HepG2 (cell line): ENCODE measurements at regions not wholly inside any gene's neighbourhood (a gene's known extent, or its start where the extent isn't known, plus 50 kb on each side); places are given as distances from the start of the nearest gene placed in this dataset.

Source experiments
- ATAC-seq: fragments of 200-7000 bp; cut with Tn5 transposase; 3 replicates; pipeline ENCODE4 v1.9.1; 2020; ENCODE audit warnings: mild to moderate bottlenecking, moderate library complexity
- BruUV-seq: library from RNA; stranded (reverse); fragments of 400-500 nt; replicated peaks from 2 replicates; lab custom pipeline; 2021; lab: Mats Ljungman, UMichigan
- CTCF ChIA-PET: fragments of 300-600 bp; formaldehyde crosslinking; extraction: SDS; loops from one replicate; lab custom pipeline; 2021; ENCODE audit warnings: low total read pairs, inconsistent platforms, low intra/inter-chr PET ratio; lab: Yijun Ruan, JAX
- POLR2A ChIA-PET: fragments of 350-600 bp; sonication (Branson Sonifier 250); formaldehyde crosslinking; loops from one replicate; lab custom pipeline; 2020; ENCODE audit warnings: antibody characterized with exemption, inconsistent platforms; lab: Yijun Ruan, JAX
- DNase-seq: peaks from one replicate; pipeline ENCODE4 v3.0.0-alpha.2; 2015; ENCODE audit warnings: low spot score
- FAIRE-seq: peaks from 3 replicates; lab custom pipeline; 2011; peaks lifted over from hg19 to GRCh38; lab: Jason Lieb, UNC
- H2AFZ ChIP-seq: one replicate; pipeline ENCODE4 v1.6.1; 2011; ENCODE audit warnings: low read length, inconsistent platforms
- H3K27ac ChIP-seq: fragments of 300-600 bp; 3 replicates; pipeline ENCODE4 v1.8.0; 2011; ENCODE audit warnings: mixed run types, mild to moderate bottlenecking, mixed read lengths, low read length, inconsistent platforms; ENCODE audit not compliant: insufficient read depth; ENCODE audit errors: extremely low read length
- H3K27me3 ChIP-seq, 2 experiments: fragments of 200-600 bp in 1 of 2; 2 replicates in 1 of 2; 3 replicates in 1 of 2; pipeline versions ENCODE4 v1.6.0 to v1.8.0; 2011; ENCODE audit warnings: low read length in 2 of 2, mild to moderate bottlenecking in 2 of 2, moderate library complexity in 2 of 2, inconsistent platforms in 1 of 2; ENCODE audit not compliant: insufficient read depth in 2 of 2, control insufficient read depth in 1 of 2
- H3K36me3 ChIP-seq, 2 experiments: fragments of 200-600 bp in 1 of 2; replicated peaks in 1 of 2; 2 replicates in 1 of 2; 3 replicates in 1 of 2; pipeline versions ENCODE4 v1.5.1 to v1.8.0; 2011; ENCODE audit warnings: low read length in 2 of 2, inconsistent platforms in 1 of 2; ENCODE audit not compliant: insufficient read depth in 2 of 2, control insufficient read depth in 1 of 2
- H3K4me1 ChIP-seq: 2 replicates; pipeline ENCODE4 v1.5.1; 2012; ENCODE audit warnings: low read length, inconsistent platforms; ENCODE audit not compliant: insufficient read depth
- H3K4me2 ChIP-seq: 2 replicates; pipeline ENCODE4 v1.6.0; 2011; ENCODE audit warnings: low read depth, low read length, inconsistent platforms
- H3K4me3 ChIP-seq, 3 experiments: fragments of 200-600 bp in 1 of 3; sonication (generic), shearing (Covaris generic) in 1 of 3; replicated peaks in 1 of 3; 2 replicates each; pipeline ENCODE4 v1.5.1; 2011 to 2016; ENCODE audit warnings: low read length in 3 of 3, inconsistent platforms in 2 of 3, low read depth in 2 of 3, mild to moderate bottlenecking in 2 of 3, control low read depth in 1 of 3, mixed read lengths in 1 of 3; ENCODE audit not compliant: insufficient read depth in 1 of 3
- H3K79me2 ChIP-seq: one replicate; pipeline ENCODE4 v1.6.1; 2011; ENCODE audit warnings: low read length, inconsistent platforms; ENCODE audit not compliant: insufficient read depth
- H3K9ac ChIP-seq: 2 replicates; pipeline ENCODE4 v1.6.0; 2011; ENCODE audit warnings: mild to moderate bottlenecking, low read depth, low read length, inconsistent platforms; ENCODE audit not compliant: insufficient read depth
- H3K9me3 ChIP-seq: 2 replicates; pipeline ENCODE4 v1.5.1; 2012; ENCODE audit warnings: mild to moderate bottlenecking, low read length
- H4K20me1 ChIP-seq: 2 replicates; pipeline ENCODE4 v1.6.0; 2011; ENCODE audit warnings: inconsistent platforms, mild to moderate bottlenecking, low read length, moderate library complexity; ENCODE audit not compliant: insufficient read depth
- DNMT1 ChIP-seq: sonication (generic); formaldehyde crosslinking; IDR thresholded peaks from 2 replicates; pipeline ENCODE4 v1.5.1; 2020; ENCODE audit warnings: mild to moderate bottlenecking, missing genetic modification reagents
- IKZF4 ChIP-seq: sonication (generic); formaldehyde crosslinking; IDR thresholded peaks from 2 replicates; pipeline ENCODE4 v1.5.1; 2020; ENCODE audit warnings: borderline replicate concordance, mild to moderate bottlenecking, low read depth, missing genetic modification reagents; ENCODE audit errors: not compliant biosample characterization
- JUNB ChIP-seq: sonication (generic); formaldehyde crosslinking; IDR thresholded peaks from 2 replicates; pipeline ENCODE4 v1.8.0; 2022; ENCODE audit warnings: missing genetic modification reagents, mild to moderate bottlenecking, borderline replicate concordance
- KAT2B ChIP-seq: fragments of 150-350 bp; IDR thresholded peaks from 2 replicates; pipeline ENCODE4 v1.6.1; 2014; ENCODE audit warnings: low read depth, low read length, borderline replicate concordance
- PRMT3 ChIP-seq: sonication (generic); formaldehyde crosslinking; IDR thresholded peaks from 2 replicates; pipeline ENCODE4 v1.8.1; 2022; ENCODE audit warnings: low read depth, mild to moderate bottlenecking, moderate library complexity, missing genetic modification reagents, borderline replicate concordance
- RARG ChIP-seq: sonication (generic); formaldehyde crosslinking; IDR thresholded peaks from 2 replicates; pipeline ENCODE4 v1.4.0; 2020; ENCODE audit warnings: low read depth, mild to moderate bottlenecking, missing genetic modification reagents
- RXRA ChIP-seq: sonication (generic); formaldehyde crosslinking; IDR thresholded peaks from 2 replicates; pipeline ENCODE4 v1.5.1; 2020; ENCODE audit warnings: missing genetic modification reagents
- ZNF138 ChIP-seq: sonication (generic); formaldehyde crosslinking; IDR thresholded peaks from 2 replicates; pipeline ENCODE4 v1.5.0; 2020; ENCODE audit warnings: mild to moderate bottlenecking, low read depth, missing genetic modification reagents
- ZNF224 ChIP-seq: sonication (generic); formaldehyde crosslinking; IDR thresholded peaks from 2 replicates; pipeline ENCODE4 v1.5.0; 2020; ENCODE audit warnings: mild to moderate bottlenecking, missing genetic modification reagents
- ZNF335 ChIP-seq: sonication (generic); formaldehyde crosslinking; IDR thresholded peaks from 2 replicates; pipeline ENCODE4 v1.4.0; 2020; ENCODE audit warnings: missing genetic modification reagents
- ZNF609 ChIP-seq: sonication (generic); formaldehyde crosslinking; IDR thresholded peaks from 2 replicates; pipeline ENCODE4 v1.4.0; 2020; ENCODE audit warnings: mild to moderate bottlenecking, missing genetic modification reagents, borderline replicate concordance
- ZNF878 ChIP-seq: sonication (generic); formaldehyde crosslinking; IDR thresholded peaks from 2 replicates; pipeline ENCODE4 v1.8.1; 2023; ENCODE audit warnings: mild to moderate bottlenecking, missing genetic modification reagents, moderate library complexity
- ZSCAN21 ChIP-seq: sonication (generic); formaldehyde crosslinking; IDR thresholded peaks from 2 replicates; pipeline ENCODE4 v1.8.0; 2022; ENCODE audit warnings: mild to moderate bottlenecking, missing genetic modification reagents, moderate library complexity, borderline replicate concordance
- ZSCAN5A ChIP-seq: sonication (generic); formaldehyde crosslinking; IDR thresholded peaks from 2 replicates; pipeline ENCODE4 v1.8.0; 2022; ENCODE audit warnings: mild to moderate bottlenecking, missing genetic modification reagents, borderline replicate concordance
- WGBS: methylation state at CpG from one replicate; pipeline ENCODE4 v1.1.6; 2017; ENCODE audit warnings: low lambda C conversion rate; 5-methylcytosine and 5-hydroxymethylcytosine counted together
- in situ Hi-C: cut with HindIII; loops from 2 replicates; pipeline ENCODE4 v1.10.0; 2017; ENCODE audit warnings: low pct_unique_long_range_greater_than_20kb; ENCODE audit not compliant: extremely low pct_ligation_motif_present
- intact Hi-C: fragments of 100-400 bp; cut with micrococcal nuclease; formaldehyde crosslinking; loops from one replicate; pipeline ENCODE4 v1.10.0; 2022; ENCODE audit not compliant: unreplicated experiment

GRCh38 chr5:99460701-99461100 lies 531.9 kb upstream of the CHD1 start:
- Histone ChIP-seq H3K9me3 (no peaks in the 10 kb centered on the region), H3K36me3 (no peaks in the 10 kb centered on the region), H3K79me2 (no peaks in the 10 kb centered on the region), H3K27ac (no peak overlapping the region), H3K9ac (no peak overlapping the region), H3K27me3 (no peaks in the 10 kb centered on the region), H4K20me1 (no peaks in the 10 kb centered on the region), H3K4me1 (no peaks in the 10 kb centered on the region), H2AFZ (no peak overlapping the region), H3K4me3 (no peak overlapping the region), H3K4me2 (no peak overlapping the region)
- WGBS: 3% methylated on average over 2 of the region's 2 CpGs
- intact Hi-C loops (no loop called here), in situ Hi-C loops (no loop called here)
- ChIA-PET POLR2A (no interaction called here), CTCF (no interaction called here)
- no peak for DNase-seq
- BruUV-seq: no TSS peak
- ATAC-seq: no peak
- no peak for TF ChIP-seq KAT2B
- no peak for TF ChIP-seq JUNB (CRISPR knock-in tag)
- no peak for TF ChIP-seq ZSCAN5A (CRISPR knock-in tag)
- TF ChIP-seq IKZF4 (CRISPR knock-in tag): no peak
- TF ChIP-seq ZNF335 (CRISPR knock-in tag): no peak
- TF ChIP-seq ZNF138: no peak
- TF ChIP-seq RXRA: no peak
- TF ChIP-seq DNMT1 (CRISPR knock-in tag): no peak
- TF ChIP-seq PRMT3: no peak
- TF ChIP-seq ZSCAN21 (CRISPR knock-in tag): no peak
- no peak for TF ChIP-seq ZNF224 (CRISPR knock-in tag)
- TF ChIP-seq ZNF609 (CRISPR knock-in tag): no peak
- TF ChIP-seq RARG: no peak
- TF ChIP-seq ZNF878 (CRISPR knock-in tag): no peak
- FAIRE-seq: no peak
